ENCODE measurements at regions not wholly inside any gene's neighbourhood (a gene's known extent, or its start where the extent isn't known, plus 50 kb on each side); places are given as distances from the start of the nearest gene placed in this dataset.
"Not testable (repeated sequence)": the region's sequence is repeated elsewhere in the genome, so short reads cannot be mapped to it uniquely, and the experiment has no call there.

GRCh38 chr1:193412748-193413147 is 226.3 kb upstream of the B3GALT2 start:
- no peak for DNase-seq (ENCODE audit: low read depth in 2 of 3, low spot score in 2 of 3)

- DNase-seq (ENCODE audit: low read depth in 2 of 3, low spot score in 2 of 3) = no peak
Observed at GRCh38 chr1:193411714-193412113, 225.3 kb upstream of the B3GALT2 start.

DNA sequence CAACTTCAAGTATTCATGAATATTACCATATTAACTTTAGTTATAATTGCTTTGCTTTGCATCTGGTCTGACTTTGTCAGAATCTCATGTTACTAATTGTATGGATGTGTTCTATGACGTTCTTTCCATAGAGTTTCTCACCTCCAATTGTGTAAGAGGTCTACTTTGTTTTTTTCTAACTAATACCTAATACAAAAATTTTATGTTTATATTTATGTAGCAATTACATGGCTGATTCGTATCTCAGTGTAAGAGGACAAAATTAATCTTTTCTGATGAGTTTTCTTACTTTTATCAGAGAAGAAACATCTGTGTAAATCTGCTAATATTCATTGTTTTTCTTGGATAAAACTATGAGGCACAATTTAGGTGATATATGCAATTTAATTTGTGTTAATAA is 224.8 kb upstream of the B3GALT2 start:
- DNase-seq (ENCODE audit: low read depth in 2 of 3, low spot score in 2 of 3) = no peak

GRCh38 chr1:193408782-193409293 is 222.4 kb upstream of the B3GALT2 start:
- peak in 1 of 3 experiments; percentile 4 for DNase-seq (ENCODE audit: low read depth in 2 of 3, low spot score in 2 of 3)

GRCh38 chr1:193406901-193407300 is 220.5 kb upstream of the B3GALT2 start:
- DNase-seq (ENCODE audit: low read depth in 2 of 3, low spot score in 2 of 3) = no peak

GRCh38 chr1:193404236-193404635 is 217.8 kb upstream of the B3GALT2 start:
- DNase-seq (ENCODE audit: low read depth in 2 of 3, low spot score in 2 of 3) = no peak

GRCh38 chr1:193402977-193403376 is 216.6 kb upstream of the B3GALT2 start:
- no peak for DNase-seq (ENCODE audit: low read depth in 2 of 3, low spot score in 2 of 3)

GRCh38 chr1:193402037-193402436 is 215.6 kb upstream of the B3GALT2 start:
- no peak for DNase-seq (ENCODE audit: low read depth in 2 of 3, low spot score in 2 of 3)

DNA sequence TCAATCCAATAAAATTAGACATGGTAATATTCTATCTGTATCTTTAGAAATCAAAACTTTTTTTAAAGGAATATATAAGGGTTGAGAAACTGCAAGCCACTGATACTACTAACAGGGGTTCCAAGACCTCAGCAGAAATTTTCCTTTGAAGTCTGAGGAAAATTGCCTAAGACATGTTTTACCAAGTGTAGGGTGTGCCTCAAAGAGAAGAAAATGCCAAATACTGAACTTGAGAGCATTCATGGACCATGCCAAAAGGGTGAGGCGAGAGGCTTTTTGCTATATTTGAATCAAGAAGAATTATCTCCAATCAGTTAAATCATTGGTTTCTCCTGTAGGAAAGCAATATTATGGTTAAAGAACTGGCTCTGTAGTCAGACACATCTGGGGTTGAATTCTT is 207.9 kb upstream of the B3GALT2 start:
- DNase-seq (ENCODE audit: low read depth in 2 of 3, low spot score in 2 of 3) = no peak

DNA sequence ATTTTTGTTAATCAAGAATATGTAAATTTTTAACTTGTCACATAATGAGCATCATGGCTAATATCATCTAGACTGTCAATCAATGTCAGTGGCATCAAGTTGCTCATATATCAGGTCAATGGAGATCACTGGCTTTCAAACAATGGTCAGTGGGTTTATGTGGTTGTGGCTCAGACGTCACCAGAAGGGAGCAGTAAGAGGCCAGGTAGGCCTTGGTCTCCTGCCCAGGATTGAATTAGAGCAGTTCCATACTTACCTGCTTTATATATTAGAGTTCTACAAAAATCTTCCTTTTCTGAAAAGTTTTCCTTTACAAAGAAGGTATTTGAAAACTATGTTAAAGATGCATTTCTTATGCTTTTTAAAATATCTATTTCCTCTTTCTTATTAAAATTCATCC is 206.3 kb upstream of the B3GALT2 start:
- DNase-seq (ENCODE audit: low read depth in 2 of 3, low spot score in 2 of 3) = no peak

GRCh38 chr1:193388683-193389082 is 202.3 kb upstream of the B3GALT2 start:
- DNase-seq (ENCODE audit: low read depth in 2 of 3, low spot score in 2 of 3) = no peak

GRCh38 chr1:193388165-193388564 is 201.8 kb upstream of the B3GALT2 start:
- no peak for DNase-seq (ENCODE audit: low read depth in 2 of 3, low spot score in 2 of 3)

DNA sequence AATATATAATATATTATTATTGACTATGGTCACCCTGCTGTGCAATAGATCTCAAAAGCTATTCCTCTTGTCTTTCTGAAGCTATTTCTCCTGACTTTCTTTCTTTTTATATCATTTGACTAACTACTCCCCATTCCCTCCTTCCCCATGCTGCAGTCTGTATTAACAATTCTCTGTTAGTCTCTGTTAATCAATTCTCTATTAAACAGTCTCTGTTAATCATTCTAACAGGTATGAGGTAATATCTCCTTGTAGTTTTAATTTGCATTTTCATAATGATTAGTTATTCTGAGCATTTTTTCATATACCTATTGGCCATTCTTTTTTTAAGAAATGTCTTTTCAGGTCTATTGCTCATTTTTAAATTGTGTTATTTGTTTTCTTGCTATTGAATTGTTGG is 201.0 kb upstream of the B3GALT2 start:
- no peak for DNase-seq (ENCODE audit: low read depth in 2 of 3, low spot score in 2 of 3)

- not testable (repeated sequence) for DNase-seq (ENCODE audit: low read depth in 2 of 3, low spot score in 2 of 3)
Observed at GRCh38 chr1:193378451-193378850, 192.0 kb upstream of the B3GALT2 start.

DNA sequence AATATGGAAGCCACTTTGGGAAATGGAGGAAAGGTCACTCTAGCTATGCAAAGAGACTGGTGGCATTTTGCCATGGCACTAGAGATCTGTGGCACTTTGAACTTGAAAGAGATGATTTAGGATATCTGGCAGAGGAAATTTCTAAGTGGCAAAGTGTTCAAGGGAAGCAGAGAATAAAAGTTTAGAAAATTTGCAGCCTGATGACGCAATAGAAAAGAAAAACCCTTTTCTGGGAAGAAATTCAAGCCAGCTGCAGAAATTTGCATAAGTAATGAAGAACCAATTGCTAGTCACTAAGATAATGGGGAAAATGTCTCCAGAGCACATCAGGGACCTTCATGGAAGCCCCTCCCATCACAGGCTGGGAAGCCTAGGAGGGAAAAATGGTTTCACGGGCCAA is 191.1 kb upstream of the B3GALT2 start:
- DNase-seq (ENCODE audit: low read depth in 2 of 3, low spot score in 2 of 3) = no peak

- DNase-seq (ENCODE audit: low read depth in 2 of 3, low spot score in 2 of 3) = no peak
Observed at GRCh38 chr1:193372553-193372952, 186.1 kb upstream of the B3GALT2 start.

- no peak for DNase-seq (ENCODE audit: low read depth in 2 of 3, low spot score in 2 of 3)
Observed at GRCh38 chr1:193368302-193368701, 181.9 kb upstream of the B3GALT2 start.

GRCh38 chr1:193367863-193368262 is 181.4 kb upstream of the B3GALT2 start:
- no peak for DNase-seq (ENCODE audit: low read depth in 2 of 3, low spot score in 2 of 3)

- DNase-seq (ENCODE audit: low read depth in 2 of 3, low spot score in 2 of 3) = no peak
Observed at GRCh38 chr1:193366764-193367507, 180.5 kb upstream of the B3GALT2 start.

GRCh38 chr1:193365966-193366365 is 179.6 kb upstream of the B3GALT2 start:
- DNase-seq (ENCODE audit: low read depth in 2 of 3, low spot score in 2 of 3) = no peak

- no peak for DNase-seq (ENCODE audit: low read depth in 2 of 3, low spot score in 2 of 3)
Observed at GRCh38 chr1:193359631-193360030, 173.2 kb upstream of the B3GALT2 start.

DNA sequence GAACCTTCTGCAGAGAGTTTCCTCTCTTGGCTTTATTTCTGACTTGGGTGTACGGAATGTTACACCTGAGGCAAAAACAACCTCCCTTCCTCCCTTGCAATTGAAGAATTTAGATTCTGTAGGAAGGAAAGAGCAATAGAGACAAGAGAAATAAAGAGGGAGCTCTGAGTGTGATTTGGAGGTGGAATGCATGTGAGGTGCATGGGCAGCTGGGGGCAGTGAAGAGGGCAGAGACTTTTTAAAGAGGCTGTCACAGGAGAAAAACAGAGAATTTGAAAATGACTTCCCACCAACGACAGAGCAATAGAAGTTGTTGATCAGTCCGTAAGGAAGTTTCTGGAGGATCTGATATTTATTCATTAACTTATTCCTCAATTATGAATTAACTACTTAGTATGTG is 172.0 kb upstream of the B3GALT2 start:
- DNase-seq (ENCODE audit: low read depth in 2 of 3, low spot score in 2 of 3) = no peak

GRCh38 chr1:193356249-193356648 is 169.8 kb upstream of the B3GALT2 start:
- no peak for DNase-seq (ENCODE audit: low read depth in 2 of 3, low spot score in 2 of 3)

All from activated CD8-positive, alpha-beta memory T cell treated with anti-CD3 and anti-CD28 coated beads for 48 hours (primary cell).